ENCODE measurements at regions not wholly inside any gene's neighbourhood (a gene's known extent, or its start where the extent isn't known, plus 50 kb on each side); places are given as distances from the start of the nearest gene placed in this dataset.
A peak's percentile ranks its signal among the peaks of the same experiment; 100 is the strongest.

DNA sequence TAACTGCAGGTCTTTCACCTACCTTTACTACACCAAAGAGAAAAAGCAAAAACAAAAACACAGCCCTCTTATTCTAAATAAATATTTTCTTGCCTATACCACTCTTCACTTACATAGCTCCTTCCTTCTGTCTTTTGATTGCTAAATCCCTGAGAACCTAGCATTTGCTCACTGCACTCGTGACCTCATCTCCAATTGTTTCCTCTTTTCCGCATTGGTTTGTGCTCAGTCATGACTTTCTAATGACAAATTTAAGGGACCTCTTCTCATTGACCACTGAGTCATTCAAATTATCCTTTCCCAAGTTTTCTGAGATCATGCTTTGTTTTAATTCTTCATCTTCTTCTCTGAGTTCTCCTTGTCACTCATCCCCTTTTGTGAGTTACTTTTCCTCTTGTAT, 1697.1 kb downstream of the STIM2 start:
- no peak for TF ChIP-seq ZFX (IDR thresholded peaks at IDR 0.05; ENCODE audit: borderline replicate concordance)
- H3K27ac ChIP-seq = no peak overlapping the region

DNA sequence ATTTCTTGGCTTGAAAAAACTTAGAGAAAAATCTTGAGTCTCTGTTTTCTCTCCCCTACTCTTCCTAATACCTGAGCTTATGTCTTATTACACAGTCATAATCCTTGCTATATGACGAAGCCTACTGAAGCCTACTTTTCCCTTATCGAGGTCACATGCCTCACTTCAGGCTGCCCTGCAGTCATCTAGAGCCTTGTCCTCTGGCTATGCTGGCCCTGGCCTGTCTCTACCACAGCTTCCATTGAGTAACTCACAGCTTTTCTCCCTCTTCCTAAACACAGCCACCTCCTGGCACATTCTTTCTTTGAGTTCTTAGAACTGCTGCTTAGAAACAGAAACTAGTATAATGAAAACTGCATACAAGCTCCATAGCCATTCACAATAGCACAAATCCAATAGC, 1698.3 kb downstream of the STIM2 start:
- no peak for TF ChIP-seq ZFX (IDR thresholded peaks at IDR 0.05; ENCODE audit: borderline replicate concordance)
- TF ChIP-seq, protein P1, sequence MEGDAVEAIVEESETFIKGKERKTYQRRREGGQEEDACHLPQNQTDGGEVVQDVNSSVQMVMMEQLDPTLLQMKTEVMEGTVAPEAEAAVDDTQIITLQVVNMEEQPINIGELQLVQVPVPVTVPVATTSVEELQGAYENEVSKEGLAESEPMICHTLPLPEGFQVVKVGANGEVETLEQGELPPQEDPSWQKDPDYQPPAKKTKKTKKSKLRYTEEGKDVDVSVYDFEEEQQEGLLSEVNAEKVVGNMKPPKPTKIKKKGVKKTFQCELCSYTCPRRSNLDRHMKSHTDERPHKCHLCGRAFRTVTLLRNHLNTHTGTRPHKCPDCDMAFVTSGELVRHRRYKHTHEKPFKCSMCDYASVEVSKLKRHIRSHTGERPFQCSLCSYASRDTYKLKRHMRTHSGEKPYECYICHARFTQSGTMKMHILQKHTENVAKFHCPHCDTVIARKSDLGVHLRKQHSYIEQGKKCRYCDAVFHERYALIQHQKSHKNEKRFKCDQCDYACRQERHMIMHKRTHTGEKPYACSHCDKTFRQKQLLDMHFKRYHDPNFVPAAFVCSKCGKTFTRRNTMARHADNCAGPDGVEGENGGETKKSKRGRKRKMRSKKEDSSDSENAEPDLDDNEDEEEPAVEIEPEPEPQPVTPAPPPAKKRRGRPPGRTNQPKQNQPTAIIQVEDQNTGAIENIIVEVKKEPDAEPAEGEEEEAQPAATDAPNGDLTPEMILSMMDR (IDR thresholded peaks at IDR 0.05) = no peak
- no peak overlapping the region for H3K27ac ChIP-seq

DNA sequence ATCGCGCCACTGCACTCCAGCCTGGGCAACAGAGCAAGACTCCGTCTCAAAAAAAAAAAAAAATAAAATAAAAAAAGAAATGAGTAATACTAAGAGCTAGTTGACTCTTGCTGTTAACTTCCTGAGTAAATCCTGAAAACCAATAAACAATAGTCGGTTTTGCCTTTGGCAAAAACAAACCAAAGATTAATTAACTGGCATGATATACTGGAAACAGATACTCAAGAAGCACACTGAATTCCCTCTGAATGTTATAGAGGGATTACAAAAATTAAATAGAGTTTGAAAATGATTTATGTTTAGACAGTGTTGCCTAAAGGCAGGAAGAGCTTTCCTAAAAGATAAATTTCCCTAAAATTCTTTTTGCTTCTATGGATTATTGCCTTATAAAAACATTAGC, 1702.3 kb downstream of the STIM2 start:
- TF ChIP-seq ZFX (IDR thresholded peaks at IDR 0.05; ENCODE audit: borderline replicate concordance) = no peak

DNA sequence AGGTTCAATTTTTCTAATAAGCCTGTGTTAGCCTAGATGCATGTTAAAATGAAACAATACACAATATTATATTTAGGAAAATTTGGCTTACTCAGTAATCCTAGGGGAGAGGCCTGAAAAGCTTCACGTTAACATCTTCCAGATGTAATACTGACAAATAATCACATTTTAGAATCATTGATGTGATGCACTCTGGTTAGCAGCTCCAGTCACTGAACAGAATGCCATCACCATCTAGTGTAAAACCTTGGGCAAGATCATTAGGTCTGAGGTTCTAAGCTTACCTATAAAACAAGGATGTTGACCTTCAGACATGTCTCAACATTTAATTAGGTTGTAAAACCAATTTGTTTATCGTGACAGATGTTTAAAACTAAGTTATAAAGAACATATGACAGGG, 1704.8 kb downstream of the STIM2 start:
- TF ChIP-seq, protein P1 (IDR thresholded peaks at IDR 0.05) = peak; percentile 18
- no peak for TF ChIP-seq ZFX (IDR thresholded peaks at IDR 0.05; ENCODE audit: borderline replicate concordance)
- peak overlapping the region; percentile 24 for H3K27ac ChIP-seq

More for the DNA sequence above, 1702.3 kb downstream of the STIM2 start:
- peak overlapping the region; percentile 69 for H3K27ac ChIP-seq

DNA sequence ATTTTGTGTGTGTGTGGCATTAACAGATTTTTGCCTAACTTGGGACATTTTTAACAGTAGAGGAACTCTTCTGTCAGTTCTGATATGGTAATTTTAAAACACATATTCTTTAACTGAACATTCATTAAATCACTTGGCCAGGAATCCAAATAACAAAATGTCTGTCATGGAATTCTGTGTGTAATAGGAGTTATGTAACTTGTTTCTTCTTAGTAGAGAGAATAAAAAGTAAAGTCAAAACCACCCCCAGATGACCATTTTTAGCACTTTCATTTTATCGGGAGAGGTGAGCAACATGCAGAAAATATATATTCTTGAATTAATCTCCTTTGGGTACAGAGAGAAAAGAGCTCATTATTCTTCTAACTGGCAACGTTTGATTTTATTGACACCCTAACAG, 1740.3 kb downstream of the STIM2 start:
- TF ChIP-seq, protein P1 (IDR thresholded peaks at IDR 0.05) = no peak
- no peak for TF ChIP-seq ZFX (IDR thresholded peaks at IDR 0.05; ENCODE audit: borderline replicate concordance)
- no peak overlapping the region for H3K27ac ChIP-seq

DNA sequence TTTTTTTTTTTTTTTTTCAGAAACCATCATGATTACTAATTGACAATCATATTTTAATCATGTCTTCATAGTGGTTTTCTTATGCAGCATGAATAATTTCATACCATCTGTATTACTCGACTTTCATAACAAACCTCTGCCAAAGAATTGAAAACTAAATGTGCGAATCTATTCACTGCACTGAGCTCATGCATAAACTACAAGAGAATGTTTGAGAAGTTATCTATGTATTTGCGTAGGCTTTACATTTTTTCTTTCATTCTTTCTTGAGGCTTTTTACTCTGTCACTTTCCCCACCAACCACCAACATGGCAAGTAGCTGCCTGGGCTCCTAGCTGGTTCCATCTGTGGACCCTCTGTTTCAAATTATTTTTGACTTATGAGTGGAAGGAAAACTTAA, 1761.0 kb downstream of the STIM2 start:
- TF ChIP-seq, protein P1 (IDR thresholded peaks at IDR 0.05) = no peak
- no peak for TF ChIP-seq ZFX (IDR thresholded peaks at IDR 0.05; ENCODE audit: borderline replicate concordance)
- H3K27ac ChIP-seq = no peak overlapping the region

DNA sequence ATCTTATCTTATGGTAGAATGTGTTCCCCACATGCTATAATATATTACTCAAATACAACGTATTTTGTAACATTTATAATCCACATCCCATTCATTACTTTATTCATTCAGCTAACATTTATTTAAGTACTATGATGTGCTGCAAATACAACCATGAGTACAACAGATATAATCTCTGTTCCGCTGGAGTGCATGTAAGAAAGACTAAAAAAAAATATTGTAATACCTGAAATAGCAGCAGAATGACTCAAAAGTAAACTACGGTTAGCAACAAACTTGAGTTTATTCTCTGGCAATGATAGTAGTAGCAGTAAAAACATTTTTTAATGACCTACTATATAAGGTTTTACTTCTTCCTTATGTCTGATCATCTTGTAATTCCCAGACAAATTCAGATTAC, 1776.3 kb downstream of the STIM2 start:
- TF ChIP-seq, protein P1 (IDR thresholded peaks at IDR 0.05) = no peak
- no peak for TF ChIP-seq ZFX (IDR thresholded peaks at IDR 0.05; ENCODE audit: borderline replicate concordance)
- H3K27ac ChIP-seq = no peak overlapping the region

DNA sequence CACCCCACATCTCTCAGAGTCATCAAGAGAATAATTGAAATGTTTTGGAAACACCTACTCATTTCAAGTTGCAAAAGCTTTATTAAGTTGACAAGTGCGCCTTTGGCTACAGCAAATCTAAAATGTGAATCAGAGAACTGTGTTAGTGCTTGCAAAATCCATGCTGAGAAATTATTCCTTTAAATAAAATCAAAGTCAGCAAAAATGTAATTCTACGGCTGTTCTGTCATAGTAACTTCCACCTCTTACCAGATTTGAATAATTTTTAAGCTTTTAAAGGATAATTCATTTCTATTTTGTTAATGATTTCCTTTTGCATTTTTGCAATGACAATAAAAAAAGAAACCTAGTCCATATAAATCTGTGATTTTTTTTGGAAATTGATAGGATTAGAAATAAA, 1779.1 kb downstream of the STIM2 start:
- no peak overlapping the region for H3K27ac ChIP-seq
- TF ChIP-seq, protein P1 (IDR thresholded peaks at IDR 0.05) = no peak
- no peak for TF ChIP-seq ZFX (IDR thresholded peaks at IDR 0.05; ENCODE audit: borderline replicate concordance)
